ENCODE measurements at regions not wholly inside any gene's neighbourhood (a gene's known extent, or its start where the extent isn't known, plus 50 kb on each side); places are given as distances from the start of the nearest gene placed in this dataset.

GRCh38 chr18:56270671-56271250 lies 367.6 kb downstream of the TXNL1 start:
- no peak for TF ChIP-seq CTCF (IDR thresholded peaks at IDR 0.05; ENCODE audit: control insufficient read depth, extremely low read depth, insufficient read depth)
- no peak for DNase-seq (ENCODE audit: low read depth)

GRCh38 chr18:56269958-56270357 lies 368.4 kb downstream of the TXNL1 start:
- no peak for TF ChIP-seq CTCF (IDR thresholded peaks at IDR 0.05; ENCODE audit: control insufficient read depth, extremely low read depth, insufficient read depth)
- DNase-seq (ENCODE audit: low read depth): no peak
- no peak overlapping the region for H3K4me3 ChIP-seq (ENCODE audit: low read depth, low read length)

More at GRCh38 chr18:56270671-56271250, 367.6 kb downstream of the TXNL1 start:
- no peak overlapping the region for H3K4me3 ChIP-seq (ENCODE audit: low read depth, low read length)

- no peak for DNase-seq (ENCODE audit: low read depth)
- no peak overlapping the region for H3K4me3 ChIP-seq (ENCODE audit: low read depth, low read length)
- no peak for TF ChIP-seq CTCF (IDR thresholded peaks at IDR 0.05; ENCODE audit: control insufficient read depth, extremely low read depth, insufficient read depth)
These were observed 369.4 kb downstream of the TXNL1 start for GRCh38 chr18:56268952-56269351.

DNA sequence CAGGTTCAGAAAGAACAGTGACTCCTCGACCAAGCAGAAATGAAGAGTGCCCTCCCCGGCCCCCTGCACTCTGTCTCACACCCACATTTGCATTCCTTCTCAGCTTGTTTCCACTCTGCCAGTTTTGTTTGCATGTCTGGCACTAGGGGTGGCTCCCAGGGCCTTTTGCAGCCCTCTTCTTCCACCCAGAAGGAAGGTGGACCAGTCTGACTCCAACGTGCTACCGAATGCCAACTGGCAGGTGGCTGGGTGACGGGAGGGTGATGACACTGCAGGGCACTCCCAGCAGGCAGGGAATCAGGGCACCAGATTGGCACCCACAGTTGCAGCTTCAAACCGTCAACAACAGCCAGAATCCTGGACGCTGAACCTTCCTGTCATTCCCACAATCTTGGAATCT lies 371.1 kb downstream of the TXNL1 start:
- H3K4me3 ChIP-seq (ENCODE audit: low read depth, low read length): no peak overlapping the region
- DNase-seq (ENCODE audit: low read depth): no peak
- no peak for TF ChIP-seq CTCF (IDR thresholded peaks at IDR 0.05; ENCODE audit: control insufficient read depth, extremely low read depth, insufficient read depth)

GRCh38 chr18:56258178-56258577 lies 380.2 kb downstream of the TXNL1 start:
- no peak overlapping the region for H3K4me3 ChIP-seq (ENCODE audit: low read depth, low read length)
- TF ChIP-seq CTCF (IDR thresholded peaks at IDR 0.05; ENCODE audit: control insufficient read depth, extremely low read depth, insufficient read depth): no peak
- DNase-seq (ENCODE audit: low read depth): no peak

- no peak overlapping the region for H3K4me3 ChIP-seq (ENCODE audit: low read depth, low read length)
- TF ChIP-seq CTCF (IDR thresholded peaks at IDR 0.05; ENCODE audit: control insufficient read depth, extremely low read depth, insufficient read depth): no peak
- DNase-seq (ENCODE audit: low read depth): no peak
These were observed 381.2 kb downstream of the TXNL1 start for GRCh38 chr18:56257205-56257604.

DNA sequence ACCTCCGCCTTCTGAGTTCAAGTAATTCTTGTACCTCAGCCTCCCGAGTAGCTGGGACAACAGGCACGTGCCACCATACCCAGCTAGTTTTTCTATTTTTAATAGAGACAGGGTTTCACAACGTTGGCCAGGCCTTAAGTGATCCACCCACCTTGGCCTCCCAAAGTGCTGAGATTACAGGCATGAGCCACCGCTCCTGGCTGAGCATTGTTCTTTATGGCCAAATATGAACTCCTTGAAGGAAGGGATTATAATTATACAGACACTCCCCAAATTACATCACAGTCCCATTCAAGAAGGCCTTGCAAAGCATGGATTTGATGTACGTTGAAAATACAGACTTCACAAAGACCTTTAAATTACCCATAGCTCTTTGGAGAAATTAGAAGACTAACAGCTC lies 381.7 kb downstream of the TXNL1 start:
- no peak for TF ChIP-seq CTCF (IDR thresholded peaks at IDR 0.05; ENCODE audit: control insufficient read depth, extremely low read depth, insufficient read depth)
- DNase-seq (ENCODE audit: low read depth): no peak
- no peak overlapping the region for H3K4me3 ChIP-seq (ENCODE audit: low read depth, low read length)

Measured in LNCaP clone FGC (cell line).